Endothelial cell (in vitro differentiated cells): ENCODE measurements at regions not wholly inside any gene's neighbourhood (a gene's known extent, or its start where the extent isn't known, plus 50 kb on each side); places are given as distances from the start of the nearest gene placed in this dataset.

ENCODE experiments used
- DNase-seq: peaks from one replicate; pipeline ENCODE4 v3.0.0; 2021; ENCODE audit warnings: low spot score
- H3K27ac Mint-ChIP-seq: one replicate; pipeline ENCODE4 v1.8.0; 2021; ENCODE audit warnings: mixed read lengths, inconsistent platforms; ENCODE audit not compliant: unreplicated experiment
- H3K27me3 Mint-ChIP-seq: one replicate; pipeline ENCODE4 v1.8.0; 2021; ENCODE audit warnings: mild to moderate bottlenecking, moderate library complexity, mixed read lengths, inconsistent platforms; ENCODE audit not compliant: unreplicated experiment
- H3K36me3 Mint-ChIP-seq: one replicate; pipeline ENCODE4 v1.8.0; 2021; ENCODE audit warnings: mild to moderate bottlenecking, low read depth, mixed read lengths, inconsistent platforms; ENCODE audit not compliant: unreplicated experiment
- H3K4me1 Mint-ChIP-seq: one replicate; pipeline ENCODE4 v1.8.0; 2021; ENCODE audit warnings: mild to moderate bottlenecking, mixed read lengths, inconsistent platforms; ENCODE audit not compliant: unreplicated experiment
- H3K4me3 Mint-ChIP-seq: one replicate; pipeline ENCODE4 v1.8.0; 2021; ENCODE audit warnings: mild to moderate bottlenecking, mixed read lengths, inconsistent platforms; ENCODE audit not compliant: unreplicated experiment
- H3K9me3 Mint-ChIP-seq: one replicate; pipeline ENCODE4 v1.8.0; 2021; ENCODE audit warnings: mixed read lengths, inconsistent platforms; ENCODE audit not compliant: unreplicated experiment
- TF ChIP-seq, protein P1 (sequence below): fragments of 200-600 bp; sonication (generic); IDR thresholded peaks from one replicate; pipeline ENCODE4 v1.5.0; 2021; ENCODE audit warnings: antibody characterized with exemption; ENCODE audit not compliant: unreplicated experiment

DNA sequence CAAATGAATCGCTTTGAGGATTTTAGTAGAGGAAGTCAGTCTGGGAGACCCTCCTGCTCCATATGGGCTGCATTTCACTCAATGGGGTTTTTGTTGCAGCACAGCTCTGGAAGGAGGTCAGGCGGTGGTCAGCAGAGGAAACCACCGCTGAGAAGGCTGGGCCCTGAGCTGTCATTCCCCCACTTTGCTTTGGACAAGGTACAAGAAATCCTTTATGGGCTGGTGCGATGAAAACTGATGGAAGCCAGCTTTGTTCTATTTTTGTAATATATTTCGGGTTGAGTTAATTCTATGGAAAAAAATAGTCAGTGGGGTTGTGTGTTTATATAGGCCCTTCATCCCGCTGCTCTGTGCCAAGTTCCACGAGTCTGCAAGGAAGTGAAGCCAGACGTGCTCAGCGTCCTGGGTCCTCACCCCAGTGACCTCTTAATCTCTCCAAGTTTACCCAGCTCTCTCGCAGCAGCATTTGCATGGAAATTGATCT, 157.1 kb upstream of the TMC3 start:
- Mint-ChIP-seq H3K27ac (no peak overlapping the region), H3K4me1 (peaks cover 12% of the 10 kb centered on the region), H3K36me3 (no peaks in the 10 kb centered on the region), H3K9me3 (no peaks in the 10 kb centered on the region), H3K27me3 (no peaks in the 10 kb centered on the region), H3K4me3 (no peak overlapping the region)
- TF ChIP-seq, protein P1, sequence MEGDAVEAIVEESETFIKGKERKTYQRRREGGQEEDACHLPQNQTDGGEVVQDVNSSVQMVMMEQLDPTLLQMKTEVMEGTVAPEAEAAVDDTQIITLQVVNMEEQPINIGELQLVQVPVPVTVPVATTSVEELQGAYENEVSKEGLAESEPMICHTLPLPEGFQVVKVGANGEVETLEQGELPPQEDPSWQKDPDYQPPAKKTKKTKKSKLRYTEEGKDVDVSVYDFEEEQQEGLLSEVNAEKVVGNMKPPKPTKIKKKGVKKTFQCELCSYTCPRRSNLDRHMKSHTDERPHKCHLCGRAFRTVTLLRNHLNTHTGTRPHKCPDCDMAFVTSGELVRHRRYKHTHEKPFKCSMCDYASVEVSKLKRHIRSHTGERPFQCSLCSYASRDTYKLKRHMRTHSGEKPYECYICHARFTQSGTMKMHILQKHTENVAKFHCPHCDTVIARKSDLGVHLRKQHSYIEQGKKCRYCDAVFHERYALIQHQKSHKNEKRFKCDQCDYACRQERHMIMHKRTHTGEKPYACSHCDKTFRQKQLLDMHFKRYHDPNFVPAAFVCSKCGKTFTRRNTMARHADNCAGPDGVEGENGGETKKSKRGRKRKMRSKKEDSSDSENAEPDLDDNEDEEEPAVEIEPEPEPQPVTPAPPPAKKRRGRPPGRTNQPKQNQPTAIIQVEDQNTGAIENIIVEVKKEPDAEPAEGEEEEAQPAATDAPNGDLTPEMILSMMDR, result no peak
- no peak for DNase-seq

DNA sequence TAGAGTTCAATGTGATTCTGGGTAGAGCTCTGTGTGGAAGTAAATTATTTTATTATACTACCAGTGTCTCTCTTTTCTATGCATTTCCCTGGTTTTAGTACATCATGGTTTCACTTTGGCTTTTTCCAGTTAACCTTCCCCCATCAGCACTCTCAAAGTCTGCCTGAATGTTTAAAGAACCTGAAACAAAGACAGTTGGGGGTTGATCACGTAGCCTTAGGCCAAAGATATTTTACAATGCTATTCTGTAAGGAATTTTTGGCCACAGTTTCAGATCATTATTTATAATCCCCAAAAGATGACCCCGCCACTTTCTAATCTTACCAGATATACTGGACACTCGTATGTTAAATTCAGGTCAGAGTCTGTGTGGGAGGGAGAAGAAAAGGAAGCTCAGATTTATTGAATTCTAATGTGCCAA, 156.3 kb upstream of the TMC3 start:
- TF ChIP-seq, protein P1, result no peak
- no peak overlapping the region for H3K4me3 Mint-ChIP-seq
- no peak overlapping the region for H3K27ac Mint-ChIP-seq
- peaks cover 12% of the 10 kb centered on the region for H3K4me1 Mint-ChIP-seq
- no peaks in the 10 kb centered on the region for H3K27me3 Mint-ChIP-seq
- no peaks in the 10 kb centered on the region for H3K36me3 Mint-ChIP-seq
- DNase-seq, result no peak
- no peaks in the 10 kb centered on the region for H3K9me3 Mint-ChIP-seq

DNA sequence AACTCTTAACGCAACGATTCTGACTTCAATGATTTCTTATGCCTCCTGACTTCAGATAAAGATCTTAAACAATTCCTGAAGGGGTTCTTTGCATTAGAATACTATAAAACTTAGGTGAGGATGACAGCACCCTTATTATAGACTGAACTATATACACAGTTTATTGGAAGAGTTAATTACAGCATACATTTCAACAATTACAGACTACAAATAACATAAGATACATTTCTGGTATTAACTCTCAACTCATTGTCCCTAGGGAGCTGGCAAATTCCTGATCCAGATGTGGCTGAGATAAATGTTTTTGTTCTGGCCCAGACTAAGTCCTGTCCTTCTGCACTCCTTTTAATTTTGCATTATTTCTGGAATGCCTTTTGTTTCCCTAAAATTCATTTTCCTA, 155.5 kb upstream of the TMC3 start:
- Mint-ChIP-seq H3K4me3 (no peak overlapping the region), H3K27me3 (no peaks in the 10 kb centered on the region), H3K9me3 (no peaks in the 10 kb centered on the region), H3K27ac (no peak overlapping the region), H3K4me1 (peaks cover 12% of the 10 kb centered on the region), H3K36me3 (no peaks in the 10 kb centered on the region)
- TF ChIP-seq, protein P1, result no peak
- DNase-seq, result no peak

DNA sequence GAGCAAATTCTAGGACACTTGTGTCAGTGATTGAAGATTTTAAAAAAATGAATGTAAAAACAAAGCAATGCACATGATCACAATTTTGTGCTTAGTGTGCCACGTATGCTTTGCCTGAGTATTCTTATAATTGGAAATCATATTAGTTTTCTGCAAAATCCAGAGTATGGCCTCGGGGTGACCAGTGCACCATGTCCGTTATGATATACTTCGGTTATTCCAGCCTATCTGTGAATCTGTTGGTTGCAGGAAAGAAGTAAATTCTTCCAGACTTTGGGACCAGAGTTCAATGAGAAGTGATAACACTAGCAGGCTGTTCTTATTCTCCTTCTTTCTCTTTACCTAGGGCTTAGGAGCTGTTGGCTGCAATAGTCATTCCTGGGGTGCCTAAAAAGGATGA, 152.0 kb upstream of the TMC3 start:
- DNase-seq, result no peak
- TF ChIP-seq, protein P1, result no peak
- Mint-ChIP-seq H3K4me1 (peaks cover 6% of the 10 kb centered on the region), H3K4me3 (no peak overlapping the region), H3K36me3 (no peaks in the 10 kb centered on the region), H3K9me3 (no peaks in the 10 kb centered on the region), H3K27ac (no peak overlapping the region), H3K27me3 (peaks cover 2% of the 10 kb centered on the region)

DNA sequence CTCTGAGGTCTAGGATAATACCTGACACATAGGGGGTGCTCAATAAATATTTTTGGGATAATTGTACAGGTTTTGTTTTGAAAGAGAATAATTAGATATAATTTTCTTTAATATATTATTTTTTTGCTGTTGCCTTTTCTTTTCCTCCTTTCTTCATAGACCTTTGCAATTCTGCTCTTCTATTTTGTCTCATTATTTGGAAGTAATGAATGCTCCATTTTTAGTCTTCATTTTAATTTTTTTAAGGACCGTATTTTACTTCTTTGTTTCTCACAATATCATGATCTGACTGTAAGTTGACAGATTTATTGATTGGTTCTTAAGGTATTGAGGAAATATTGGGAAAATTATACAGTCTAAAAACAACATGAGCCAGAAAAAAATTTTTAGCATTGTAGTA, 150.5 kb upstream of the TMC3 start:
- TF ChIP-seq, protein P1, result no peak
- H3K9me3 Mint-ChIP-seq, result no peaks in the 10 kb centered on the region
- peaks cover 2% of the 10 kb centered on the region for H3K27me3 Mint-ChIP-seq
- DNase-seq, result no peak
- no peaks in the 10 kb centered on the region for H3K4me1 Mint-ChIP-seq
- H3K27ac Mint-ChIP-seq, result no peak overlapping the region
- H3K36me3 Mint-ChIP-seq, result no peaks in the 10 kb centered on the region
- H3K4me3 Mint-ChIP-seq, result no peak overlapping the region
